Duodenal mucosa (tissue), 2 donors: ENCODE measurements at regions not wholly inside any gene's neighbourhood (a gene's known extent, or its start where the extent isn't known, plus 50 kb on each side); places are given as distances from the start of the nearest gene placed in this dataset.

Experiments
- H3K27ac ChIP-seq: one replicate; pipeline ENCODE4 v1.7.0; 2013; ENCODE audit warnings: low read depth, low read length
- H3K27me3 ChIP-seq, 2 donors: one replicate each; pipeline ENCODE4 v1.7.0; 2013; ENCODE audit warnings: low read length in 2 of 2, control low read depth in 1 of 2; ENCODE audit not compliant: insufficient read depth in 2 of 2, control insufficient read depth in 1 of 2
- H3K36me3 ChIP-seq, 2 donors: one replicate each; pipeline ENCODE4 v1.7.0; 2013; ENCODE audit warnings: low read length in 2 of 2, control low read depth in 1 of 2; ENCODE audit not compliant: insufficient read depth in 2 of 2, control insufficient read depth in 1 of 2
- H3K4me1 ChIP-seq, 2 donors: one replicate each; pipeline ENCODE4 v1.7.0; 2013; ENCODE audit warnings: low read length in 2 of 2, control low read depth in 1 of 2; ENCODE audit not compliant: insufficient read depth in 2 of 2, control insufficient read depth in 1 of 2
- H3K4me3 ChIP-seq, 2 donors: one replicate each; pipeline ENCODE4 v1.7.0; 2013; ENCODE audit warnings: low read length in 2 of 2, low read depth in 1 of 2
- H3K9ac ChIP-seq, 2 donors: one replicate each; pipeline ENCODE4 v1.7.0; 2013; ENCODE audit warnings: low read length in 2 of 2, low read depth in 1 of 2
- H3K9me3 ChIP-seq, 2 donors: one replicate each; pipeline ENCODE4 v1.7.0; 2013; ENCODE audit warnings: low read length in 2 of 2, control low read depth in 1 of 2; ENCODE audit not compliant: control insufficient read depth in 1 of 2

- Histone ChIP-seq H3K4me1 (peaks cover 0 to 3% of the 10 kb centered on the region in 2 donors), H3K9me3 (no peaks in the 10 kb centered on the region), H3K27ac (no peak overlapping the region), H3K4me3 (no peak overlapping the region), H3K9ac (no peak overlapping the region), H3K36me3 (no peaks in the 10 kb centered on the region), H3K27me3 (no peaks in the 10 kb centered on the region)
These were observed 156.0 kb upstream of the SOX4 start for GRCh38 chr6:21437581-21437980.

GRCh38 chr6:21438237-21438985 lies 155.1 kb upstream of the SOX4 start:
- Histone ChIP-seq H3K4me3 (no peak overlapping the region), H3K27me3 (no peaks in the 10 kb centered on the region), H3K36me3 (no peaks in the 10 kb centered on the region), H3K27ac (no peak overlapping the region), H3K9ac (no peak overlapping the region), H3K9me3 (no peaks in the 10 kb centered on the region), H3K4me1 (peaks cover 0 to 3% of the 10 kb centered on the region in 2 donors)

DNA sequence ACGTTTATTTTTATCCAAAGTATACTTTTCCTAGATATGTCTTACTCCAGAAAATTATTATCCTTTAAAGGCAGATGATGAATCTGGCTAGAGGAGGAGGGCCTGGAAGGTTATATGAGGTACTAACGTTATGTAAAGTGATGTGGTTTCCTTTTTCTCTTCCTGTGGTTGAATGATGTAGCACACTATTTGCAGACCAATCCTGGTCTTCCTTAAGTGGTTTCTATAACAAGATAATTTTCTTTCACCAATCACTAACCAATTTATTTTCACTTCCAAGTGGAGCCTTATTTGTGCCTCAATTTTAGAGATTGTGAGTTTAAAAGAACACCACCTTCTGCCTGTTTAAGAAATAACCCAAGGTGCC lies 154.6 kb upstream of the SOX4 start:
- Histone ChIP-seq H3K4me3 (no peak overlapping the region), H3K4me1 (peaks cover 0 to 3% of the 10 kb centered on the region in 2 donors), H3K9ac (no peak overlapping the region), H3K36me3 (no peaks in the 10 kb centered on the region), H3K9me3 (no peaks in the 10 kb centered on the region), H3K27me3 (no peaks in the 10 kb centered on the region), H3K27ac (no peak overlapping the region)

GRCh38 chr6:21441386-21441785 lies 152.2 kb upstream of the SOX4 start:
- no peaks in the 10 kb centered on the region for H3K9me3 ChIP-seq
- no peak overlapping the region for H3K9ac ChIP-seq
- H3K4me1 ChIP-seq, result peaks cover 0 to 3% of the 10 kb centered on the region in 2 donors
- no peak overlapping the region for H3K27ac ChIP-seq
- H3K36me3 ChIP-seq, result no peaks in the 10 kb centered on the region
- H3K4me3 ChIP-seq, result no peak overlapping the region
- H3K27me3 ChIP-seq, result no peaks in the 10 kb centered on the region

DNA sequence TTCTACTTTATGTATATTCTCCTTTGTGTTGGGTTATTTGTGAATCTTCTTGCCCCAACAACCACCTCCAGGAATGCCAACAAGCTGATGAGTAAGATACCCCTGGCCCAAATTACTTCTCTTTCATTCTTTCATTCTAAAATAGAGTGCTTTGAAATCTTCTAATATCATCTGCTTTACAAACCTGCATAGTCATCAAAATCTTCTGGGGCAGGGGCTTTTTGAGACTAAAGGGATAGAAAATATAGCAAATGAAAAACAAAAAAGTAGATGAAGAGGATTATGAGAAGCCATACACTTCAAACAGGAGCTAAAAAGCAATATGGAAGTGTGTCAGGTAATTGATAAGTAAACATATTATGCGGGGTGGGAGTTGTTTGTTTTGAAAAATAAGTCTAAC lies 150.7 kb upstream of the SOX4 start:
- H3K4me1 ChIP-seq, result peaks cover 0 to 3% of the 10 kb centered on the region in 2 donors
- no peaks in the 10 kb centered on the region for H3K9me3 ChIP-seq
- no peak overlapping the region for H3K27ac ChIP-seq
- no peak overlapping the region for H3K9ac ChIP-seq
- H3K36me3 ChIP-seq, result no peaks in the 10 kb centered on the region
- H3K4me3 ChIP-seq, result no peak overlapping the region
- H3K27me3 ChIP-seq, result no peaks in the 10 kb centered on the region

- no peaks in the 10 kb centered on the region for H3K36me3 ChIP-seq
These were observed 148.8 kb upstream of the SOX4 start for GRCh38 chr6:21444711-21445260.

DNA sequence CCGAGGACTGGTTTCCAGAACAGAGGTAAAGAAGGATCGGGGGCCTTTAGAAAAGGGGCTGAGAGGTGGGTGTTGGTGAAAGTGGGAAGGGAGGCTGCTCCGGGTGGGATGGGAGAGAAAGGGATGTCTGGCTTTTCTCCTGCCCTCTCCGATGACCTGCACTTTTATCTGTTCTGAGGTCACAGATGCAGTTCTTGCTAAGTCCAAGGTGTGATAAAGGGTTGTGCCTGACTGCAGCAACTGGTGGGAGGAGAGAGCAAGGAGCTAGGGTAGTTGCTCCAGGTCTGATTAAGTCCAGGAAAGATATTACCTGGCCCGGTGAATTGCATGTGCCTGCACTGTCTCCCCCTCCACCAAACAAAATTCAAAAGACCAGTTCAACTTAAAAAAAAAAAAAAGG lies 145.6 kb upstream of the SOX4 start:
- Histone ChIP-seq H3K36me3 (no peaks in the 10 kb centered on the region), H3K27me3 (no peaks in the 10 kb centered on the region), H3K4me3 (no peak overlapping the region), H3K27ac (no peak overlapping the region), H3K4me1 (no peaks in the 10 kb centered on the region), H3K9me3 (no peaks in the 10 kb centered on the region), H3K9ac (no peak overlapping the region)

More at GRCh38 chr6:21444711-21445260, 148.8 kb upstream of the SOX4 start:
- Histone ChIP-seq H3K27ac (no peak overlapping the region), H3K4me3 (no peak overlapping the region), H3K9ac (no peak overlapping the region), H3K4me1 (no peaks in the 10 kb centered on the region), H3K9me3 (no peaks in the 10 kb centered on the region), H3K27me3 (no peaks in the 10 kb centered on the region)

- Histone ChIP-seq H3K9me3 (no peaks in the 10 kb centered on the region), H3K9ac (no peak overlapping the region), H3K27ac (no peak overlapping the region), H3K4me1 (no peaks in the 10 kb centered on the region), H3K27me3 (no peaks in the 10 kb centered on the region), H3K4me3 (no peak overlapping the region), H3K36me3 (no peaks in the 10 kb centered on the region)
These were observed 145.0 kb upstream of the SOX4 start for GRCh38 chr6:21448485-21449109.

DNA sequence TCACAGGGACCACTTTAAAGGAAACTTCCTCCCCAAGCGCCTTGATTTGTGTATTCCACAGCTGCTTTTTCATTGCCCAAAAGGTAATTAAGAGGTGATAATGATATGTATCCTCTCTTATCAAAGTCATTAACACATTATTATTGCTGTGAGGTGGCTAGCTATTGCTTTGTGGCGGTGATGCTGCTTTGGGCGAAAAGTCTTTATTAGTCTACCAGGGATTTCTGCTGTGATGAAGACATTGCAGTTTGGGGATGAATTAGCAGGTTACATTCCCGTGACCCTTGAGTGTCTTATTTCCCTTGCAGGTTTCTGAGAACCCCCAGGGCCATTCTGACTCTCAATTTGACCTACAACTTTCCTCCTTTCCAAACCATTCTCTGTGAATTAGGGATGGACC lies 143.4 kb upstream of the SOX4 start:
- no peaks in the 10 kb centered on the region for H3K4me1 ChIP-seq
- no peak overlapping the region for H3K4me3 ChIP-seq
- no peaks in the 10 kb centered on the region for H3K9me3 ChIP-seq
- no peaks in the 10 kb centered on the region for H3K36me3 ChIP-seq
- H3K27ac ChIP-seq, result no peak overlapping the region
- H3K9ac ChIP-seq, result no peak overlapping the region
- H3K27me3 ChIP-seq, result no peaks in the 10 kb centered on the region

GRCh38 chr6:21450628-21451027 lies 142.9 kb upstream of the SOX4 start:
- Histone ChIP-seq H3K9me3 (no peaks in the 10 kb centered on the region), H3K36me3 (no peaks in the 10 kb centered on the region), H3K4me3 (no peak overlapping the region), H3K9ac (no peak overlapping the region), H3K27me3 (no peaks in the 10 kb centered on the region), H3K4me1 (no peaks in the 10 kb centered on the region), H3K27ac (no peak overlapping the region)
